Renal cortical epithelial cell (primary cell): ENCODE measurements at regions not wholly inside any gene's neighbourhood (a gene's known extent, or its start where the extent isn't known, plus 50 kb on each side); places are given as distances from the start of the nearest gene placed in this dataset.
"Not testable (repeated sequence)": the region's sequence is repeated elsewhere in the genome, so short reads cannot be mapped to it uniquely, and the experiment has no call there.

Experiments
- DNase-seq: peaks from one replicate; pipeline ENCODE4 v3.0.0-alpha.2; 2011; ENCODE audit warnings: low read depth

DNA sequence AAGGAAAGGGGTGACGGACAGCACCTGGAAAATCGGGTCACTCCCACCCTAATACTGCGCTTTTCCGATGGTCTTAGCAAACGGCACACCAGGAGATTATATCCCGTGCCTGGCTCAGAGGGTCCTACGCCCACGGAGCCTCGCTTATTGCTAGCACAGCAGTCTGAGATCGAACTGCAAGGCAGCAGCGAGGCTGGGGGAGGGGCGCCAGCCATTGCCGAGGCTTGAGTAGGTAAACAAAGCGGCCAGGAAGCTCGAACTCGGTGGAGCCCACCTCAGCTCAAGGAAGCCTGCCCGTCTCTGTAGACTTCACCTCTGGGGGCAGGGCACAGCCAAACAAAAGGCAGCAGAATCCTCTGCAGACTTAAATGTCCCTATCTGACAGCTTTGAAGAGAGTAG is 91.5 kb upstream of the MBIP start:
- not testable (repeated sequence) for DNase-seq

DNA sequence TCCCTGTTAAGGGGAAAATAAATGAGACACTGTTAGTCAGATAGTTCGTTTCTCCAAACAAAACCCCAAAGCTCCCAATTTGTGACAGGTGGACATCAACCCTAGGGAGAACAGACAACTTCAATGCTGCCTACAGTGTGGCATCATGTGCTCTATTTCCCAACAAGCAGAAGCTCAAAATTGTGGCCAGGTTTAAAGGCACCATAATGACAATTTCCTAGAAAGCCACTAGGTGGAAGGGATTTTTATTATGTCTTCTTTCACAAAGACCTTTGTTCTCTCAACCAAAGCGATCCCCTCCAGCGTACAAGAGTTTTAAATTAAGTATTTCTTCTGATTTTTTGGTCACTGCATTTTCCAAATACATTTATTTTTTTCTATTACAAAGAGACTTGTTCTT is 88.0 kb upstream of the MBIP start:
- no peak for DNase-seq

DNA sequence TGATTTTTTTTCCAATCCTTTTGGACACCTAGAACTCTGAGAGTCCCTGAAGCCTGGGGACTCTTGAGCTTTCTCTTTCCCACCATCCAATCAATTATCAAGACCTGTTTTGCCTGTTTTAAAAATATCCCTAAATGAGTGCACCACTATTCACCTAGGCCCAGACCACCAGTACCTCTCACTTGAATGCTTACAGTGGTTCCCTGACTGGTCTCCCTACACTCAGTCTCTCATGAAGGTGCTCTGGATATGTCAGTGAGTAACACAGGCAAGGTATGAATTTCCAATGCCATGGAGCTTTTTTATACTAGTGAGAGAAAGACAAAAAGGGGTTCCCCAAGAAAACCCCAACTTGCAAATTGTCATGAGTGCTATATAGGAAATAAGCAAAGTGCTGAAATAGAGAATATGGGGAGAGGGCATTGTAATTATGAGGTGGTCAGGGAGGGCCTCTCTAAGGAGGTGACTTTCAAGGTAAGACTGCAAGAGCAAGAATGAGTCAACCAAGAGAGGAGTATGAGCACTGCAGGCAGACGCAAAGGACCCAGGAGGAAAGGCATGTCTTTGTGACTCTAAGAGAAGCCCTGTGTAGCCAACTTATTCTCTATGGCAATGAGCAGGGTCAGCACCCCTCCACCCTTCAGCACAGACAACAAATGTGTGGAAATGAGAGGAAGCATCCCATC is 85.3 kb upstream of the MBIP start:
- no peak for DNase-seq

DNA sequence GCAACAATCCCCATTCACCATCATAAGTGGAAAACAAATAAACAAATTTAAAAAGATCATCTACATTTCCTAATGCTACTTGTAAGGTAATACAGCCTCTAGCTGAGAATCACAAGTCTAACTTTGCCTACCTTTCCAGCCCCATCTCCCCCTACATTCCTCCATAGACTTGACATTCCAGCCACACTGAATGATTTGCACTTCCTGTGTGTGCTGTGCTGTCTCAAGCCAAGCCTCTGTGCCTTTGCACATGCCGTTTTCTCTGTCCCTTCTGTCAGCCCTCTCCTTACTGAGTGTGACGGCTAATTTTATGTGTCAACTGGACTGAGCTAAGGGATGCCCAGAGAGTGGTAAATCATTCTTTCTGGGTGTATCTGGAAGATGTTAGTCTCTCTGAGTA is 82.4 kb upstream of the MBIP start:
- no peak for DNase-seq

DNA sequence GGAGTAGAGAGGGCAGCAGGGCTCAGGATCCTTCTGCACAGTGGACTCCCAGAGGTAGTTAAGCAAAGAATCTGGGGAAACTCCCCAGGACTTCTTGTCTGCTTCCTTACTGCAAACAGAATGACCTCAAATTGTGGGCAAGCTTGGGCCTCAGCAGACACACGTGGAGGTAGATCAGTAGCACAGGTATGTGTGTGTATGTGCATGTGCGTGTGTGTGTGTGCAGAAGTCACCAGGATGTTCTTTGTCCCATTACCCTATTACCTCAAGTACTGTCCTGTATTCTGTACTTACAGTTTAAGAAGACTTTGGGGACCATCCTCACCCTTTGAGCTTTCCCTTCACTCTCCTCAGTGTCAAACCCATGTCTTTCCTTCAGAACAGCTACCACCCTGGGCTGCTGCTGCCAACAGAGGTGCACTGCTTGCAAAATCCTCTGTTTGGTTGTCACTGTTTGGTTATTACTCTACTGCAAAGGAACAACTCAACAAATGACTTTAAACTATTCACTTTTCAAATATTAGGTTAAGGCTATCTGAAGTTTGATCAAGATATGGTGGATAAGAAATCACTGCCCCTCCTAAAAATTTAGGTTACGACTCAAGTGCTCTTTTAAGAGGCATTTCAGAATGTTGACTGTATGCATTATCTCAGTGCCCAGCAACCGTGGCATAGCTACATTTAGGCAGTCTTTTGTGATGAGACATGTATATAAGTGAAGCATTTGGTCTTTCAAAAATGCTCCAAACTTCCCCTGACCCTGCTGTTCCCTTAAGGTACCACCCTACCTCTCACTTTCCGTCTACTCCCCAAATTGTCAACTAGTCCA is 78.2 kb upstream of the MBIP start:
- DNase-seq: no peak

DNA sequence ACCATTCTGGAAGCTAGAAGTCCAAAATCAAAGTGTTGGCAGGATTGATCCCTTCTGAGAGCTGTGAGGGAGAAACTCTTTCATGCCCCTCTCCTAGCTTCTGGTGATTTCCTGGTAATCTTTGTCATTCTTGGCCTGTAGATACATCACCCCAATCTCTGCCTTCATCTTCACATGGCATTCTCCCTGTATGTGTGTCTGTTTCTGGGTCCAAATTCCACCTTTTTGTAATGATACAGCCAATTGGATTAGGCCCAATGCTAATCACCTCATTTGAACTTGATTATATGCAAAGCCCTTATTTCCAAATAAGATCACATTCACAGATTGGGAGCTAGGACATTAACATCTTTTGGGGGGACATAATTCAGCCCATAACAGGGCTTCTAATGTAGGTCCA is 76.9 kb upstream of the MBIP start:
- DNase-seq: no peak

DNA sequence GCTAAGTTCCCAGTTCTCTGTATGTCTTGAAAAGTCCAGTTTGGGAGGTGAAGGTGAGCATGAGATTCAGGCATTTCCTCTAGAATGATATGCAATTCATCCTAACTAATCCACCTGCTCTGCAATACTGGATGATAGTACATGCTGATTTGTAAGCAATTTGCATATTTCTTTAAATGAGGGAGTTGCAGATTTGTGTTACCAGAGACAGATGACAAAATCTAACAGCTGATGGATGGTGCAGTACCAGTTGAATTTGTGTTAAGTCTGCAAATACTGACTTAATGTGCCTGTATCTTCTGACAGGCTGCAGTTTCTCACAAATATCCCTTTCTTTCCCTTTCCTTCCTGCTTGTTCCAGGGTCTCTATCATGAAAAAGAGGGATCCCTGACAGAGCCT is 76.4 kb upstream of the MBIP start:
- DNase-seq: no peak

DNA sequence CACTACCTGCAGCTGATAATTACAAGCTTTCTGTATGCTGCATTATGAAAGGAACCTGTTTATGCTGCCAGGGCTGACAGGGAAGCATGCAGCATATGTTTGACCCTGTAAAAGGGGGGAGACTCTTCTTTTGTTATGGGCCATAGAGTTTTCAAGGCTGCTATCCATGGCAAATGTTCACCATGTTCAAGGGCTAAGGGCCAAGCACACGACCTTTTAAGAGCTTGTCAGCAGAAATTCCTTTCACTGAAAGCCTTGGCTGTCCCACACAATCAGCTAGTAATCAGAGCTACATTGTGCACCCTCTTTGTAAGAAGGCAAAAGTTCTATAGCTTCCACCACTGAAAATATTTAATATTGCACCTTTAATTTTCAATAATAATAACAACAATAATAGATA is 74.2 kb upstream of the MBIP start:
- DNase-seq: no peak

DNA sequence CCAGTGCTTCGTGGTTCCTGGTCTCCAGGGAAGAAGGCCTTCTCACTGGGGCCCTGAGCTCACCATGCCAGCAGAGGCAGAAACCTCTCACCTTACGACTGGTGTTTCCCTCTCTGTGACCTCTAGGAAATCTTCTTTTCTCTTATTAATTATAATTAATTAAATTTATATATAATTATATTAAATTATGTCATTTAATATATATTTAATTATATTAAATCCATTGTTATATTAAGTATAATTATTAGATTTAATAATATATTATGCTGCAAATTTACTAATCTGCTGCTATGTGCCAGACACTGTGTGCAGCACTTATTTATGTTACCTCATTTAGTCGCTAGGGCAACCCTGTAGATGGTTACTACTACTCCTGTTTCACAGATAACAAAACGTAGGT is 70.3 kb upstream of the MBIP start:
- no peak for DNase-seq

DNA sequence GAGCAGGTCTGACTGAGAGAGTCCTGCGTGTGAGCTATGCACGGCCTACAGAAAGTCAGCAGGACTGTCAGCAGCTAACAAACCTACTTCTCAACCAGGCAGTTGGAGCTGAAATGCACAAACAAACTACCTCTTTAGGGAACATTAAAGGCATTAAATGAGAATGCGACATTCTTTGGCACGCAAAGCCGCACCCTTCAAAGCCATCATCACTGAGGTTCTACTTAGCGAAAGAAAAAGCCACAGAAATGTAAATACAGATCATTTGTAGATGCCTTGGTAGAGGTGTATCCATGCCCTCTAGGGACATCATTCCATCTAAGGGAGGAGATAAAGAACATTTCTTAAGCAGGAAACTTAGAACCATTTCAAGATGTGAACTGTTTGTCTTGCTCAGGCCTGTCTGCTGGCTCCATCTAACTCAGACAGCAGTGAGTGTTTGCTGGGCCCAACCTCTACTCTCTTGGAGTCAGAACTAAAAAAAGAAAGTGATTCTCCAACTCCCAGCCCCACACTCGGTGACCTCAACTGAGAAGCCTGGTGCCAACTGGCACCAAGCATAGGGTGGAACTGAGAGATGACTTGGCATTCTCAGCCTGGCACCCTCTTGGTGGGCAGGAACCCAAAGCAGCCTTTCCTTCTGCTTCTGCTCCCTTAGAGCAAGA is 63.5 kb upstream of the MBIP start:
- DNase-seq: no peak

DNA sequence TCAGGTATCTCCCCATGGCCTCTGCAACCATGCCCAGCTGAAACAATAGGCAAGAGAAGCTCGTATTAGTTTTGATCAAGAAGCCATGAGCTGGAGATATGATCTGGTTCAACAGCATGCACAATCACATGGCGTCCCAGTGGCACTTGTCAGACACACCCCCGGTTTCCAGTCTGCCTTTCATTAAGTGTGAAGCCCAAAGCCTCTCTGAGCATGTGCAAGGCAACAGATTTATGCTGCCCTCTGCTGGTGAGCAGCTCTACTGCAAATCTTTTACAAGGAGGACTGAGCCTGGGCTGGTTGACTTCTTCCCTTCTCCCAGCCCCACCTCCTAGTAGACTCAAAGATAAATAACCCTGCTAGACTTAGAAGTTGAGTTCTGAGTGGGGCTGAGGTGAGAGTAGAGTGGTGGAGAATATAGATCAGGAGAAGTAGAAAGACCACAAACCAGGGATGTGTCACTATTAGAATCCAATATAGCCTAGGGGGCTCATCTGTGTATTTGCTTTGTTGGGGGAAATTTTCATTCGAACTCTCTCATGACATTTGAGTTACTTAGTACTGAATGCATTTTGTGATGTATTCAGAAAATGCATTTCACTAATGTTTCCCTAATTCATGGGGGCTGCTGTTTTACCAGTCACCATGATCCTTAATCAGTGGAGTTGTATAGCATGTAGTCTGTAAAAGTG is 53.7 kb upstream of the MBIP start:
- DNase-seq: peak; percentile 79
